CD4-positive, alpha-beta T cell treated with Interleukin-17A for 4 hours (primary cell): ENCODE measurements at regions not wholly inside any gene's neighbourhood (a gene's known extent, or its start where the extent isn't known, plus 50 kb on each side); places are given as distances from the start of the nearest gene placed in this dataset.
"Not testable (repeated sequence)": the region's sequence is repeated elsewhere in the genome, so short reads cannot be mapped to it uniquely, and the experiment has no call there.

Experiments
- DNase-seq: peaks from one replicate; pipeline ENCODE4 v3.0.0-alpha.2; 2020; ENCODE audit warnings: mixed read lengths

GRCh38 chr3:177463863-177464262, 266.6 kb upstream of the TBL1XR1 start:
- no peak for DNase-seq

GRCh38 chr3:177464392-177465256, 267.3 kb upstream of the TBL1XR1 start:
- DNase-seq, result no peak

GRCh38 chr3:177465257-177465642, 268.0 kb upstream of the TBL1XR1 start:
- no peak for DNase-seq

- no peak for DNase-seq
These were observed 268.8 kb upstream of the TBL1XR1 start for GRCh38 chr3:177466074-177466473.

- not testable (repeated sequence) for DNase-seq
These were observed 269.3 kb upstream of the TBL1XR1 start for GRCh38 chr3:177466622-177467021.

GRCh38 chr3:177467247-177467985, 270.1 kb upstream of the TBL1XR1 start:
- no peak for DNase-seq

GRCh38 chr3:177468331-177468730, 271.0 kb upstream of the TBL1XR1 start:
- no peak for DNase-seq

- no peak for DNase-seq
These were observed 271.5 kb upstream of the TBL1XR1 start for GRCh38 chr3:177468816-177469215.

GRCh38 chr3:177469216-177469615, 271.9 kb upstream of the TBL1XR1 start:
- no peak for DNase-seq

GRCh38 chr3:177470197-177470941, 273.1 kb upstream of the TBL1XR1 start:
- DNase-seq, result no peak

- no peak for DNase-seq
These were observed 274.6 kb upstream of the TBL1XR1 start for GRCh38 chr3:177471733-177472480.

GRCh38 chr3:177473184-177473583, 275.9 kb upstream of the TBL1XR1 start:
- DNase-seq, result no peak

GRCh38 chr3:177473903-177474302, 276.6 kb upstream of the TBL1XR1 start:
- no peak for DNase-seq

- DNase-seq, result no peak
These were observed 277.5 kb upstream of the TBL1XR1 start for GRCh38 chr3:177474652-177475355.

- no peak for DNase-seq
These were observed 278.0 kb upstream of the TBL1XR1 start for GRCh38 chr3:177475356-177475665.

GRCh38 chr3:177476495-177476894, 279.2 kb upstream of the TBL1XR1 start:
- DNase-seq, result no peak

GRCh38 chr3:177476921-177477435, 279.7 kb upstream of the TBL1XR1 start:
- DNase-seq, result no peak

GRCh38 chr3:177478170-177478867, 281.0 kb upstream of the TBL1XR1 start:
- no peak for DNase-seq

- DNase-seq, result no peak
These were observed 282.3 kb upstream of the TBL1XR1 start for GRCh38 chr3:177479630-177480029.

- DNase-seq, result no peak
These were observed 284.0 kb upstream of the TBL1XR1 start for GRCh38 chr3:177481329-177481728.

GRCh38 chr3:177482048-177482691, 284.9 kb upstream of the TBL1XR1 start:
- DNase-seq, result no peak
